Astrocyte of the spinal cord (primary cell): ENCODE measurements at regions not wholly inside any gene's neighbourhood (a gene's known extent, or its start where the extent isn't known, plus 50 kb on each side); places are given as distances from the start of the nearest gene placed in this dataset.

Experiments
- DNase-seq: peaks from one replicate; pipeline ENCODE4 v3.0.0; 2011; ENCODE audit warnings: low read depth, low spot score
- H3K4me3 ChIP-seq: 2 replicates; pipeline ENCODE4 v1.5.1; 2011; ENCODE audit warnings: low read depth, mild to moderate bottlenecking, low read length, moderate library complexity
- in situ Hi-C: cut with HindIII; loops from 2 replicates; pipeline ENCODE4 v1.10.0; 2017; ENCODE audit warnings: low sequenced_read_pairs
- TF ChIP-seq, protein P1 (sequence below): IDR thresholded peaks from 2 replicates; pipeline ENCODE4 v1.5.1; 2012; ENCODE audit warnings: low read depth, mild to moderate bottlenecking, low read length, inconsistent platforms

DNA sequence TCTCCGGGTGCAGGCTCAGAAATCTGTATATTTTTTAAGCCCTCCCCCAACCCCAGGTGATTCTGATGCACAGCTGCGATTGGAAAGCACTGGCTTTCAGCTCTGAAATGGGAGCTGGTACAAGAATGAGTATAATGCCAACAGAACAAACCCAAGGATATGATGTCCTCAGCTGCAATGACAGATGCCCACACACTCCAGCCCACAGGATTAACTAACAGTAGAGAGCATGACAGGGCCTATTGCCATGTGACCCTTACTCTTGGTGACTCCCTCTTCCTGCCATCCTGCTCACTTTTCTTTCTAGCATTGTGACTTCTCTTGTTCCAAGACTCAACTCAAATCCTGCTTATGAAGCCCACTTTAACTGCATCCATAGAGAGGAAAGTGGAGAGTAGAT is 174.5 kb downstream of the FGF18 start:
- in situ Hi-C loops = no loop called here
- TF ChIP-seq, protein P1, sequence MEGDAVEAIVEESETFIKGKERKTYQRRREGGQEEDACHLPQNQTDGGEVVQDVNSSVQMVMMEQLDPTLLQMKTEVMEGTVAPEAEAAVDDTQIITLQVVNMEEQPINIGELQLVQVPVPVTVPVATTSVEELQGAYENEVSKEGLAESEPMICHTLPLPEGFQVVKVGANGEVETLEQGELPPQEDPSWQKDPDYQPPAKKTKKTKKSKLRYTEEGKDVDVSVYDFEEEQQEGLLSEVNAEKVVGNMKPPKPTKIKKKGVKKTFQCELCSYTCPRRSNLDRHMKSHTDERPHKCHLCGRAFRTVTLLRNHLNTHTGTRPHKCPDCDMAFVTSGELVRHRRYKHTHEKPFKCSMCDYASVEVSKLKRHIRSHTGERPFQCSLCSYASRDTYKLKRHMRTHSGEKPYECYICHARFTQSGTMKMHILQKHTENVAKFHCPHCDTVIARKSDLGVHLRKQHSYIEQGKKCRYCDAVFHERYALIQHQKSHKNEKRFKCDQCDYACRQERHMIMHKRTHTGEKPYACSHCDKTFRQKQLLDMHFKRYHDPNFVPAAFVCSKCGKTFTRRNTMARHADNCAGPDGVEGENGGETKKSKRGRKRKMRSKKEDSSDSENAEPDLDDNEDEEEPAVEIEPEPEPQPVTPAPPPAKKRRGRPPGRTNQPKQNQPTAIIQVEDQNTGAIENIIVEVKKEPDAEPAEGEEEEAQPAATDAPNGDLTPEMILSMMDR = no peak
- no peak for DNase-seq
- H3K4me3 ChIP-seq = no peak overlapping the region

DNA sequence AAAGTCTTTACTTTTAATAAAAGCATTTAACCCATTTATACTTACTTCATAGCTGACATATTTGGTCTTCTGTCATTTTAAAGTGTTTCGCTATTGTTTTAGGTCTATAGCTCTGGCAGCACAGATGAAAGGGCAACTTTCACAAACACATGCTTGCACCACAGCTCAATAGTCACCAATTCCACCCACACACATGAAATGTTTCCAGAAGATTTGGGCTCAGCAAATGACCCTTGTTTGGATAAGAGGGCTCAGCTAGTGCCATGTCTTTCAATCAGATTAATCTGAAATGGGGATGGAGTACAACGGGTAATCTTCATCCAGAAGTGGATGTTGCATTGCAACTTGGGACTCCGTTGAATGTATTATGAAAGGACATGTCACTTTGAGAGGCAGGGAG is 176.0 kb downstream of the FGF18 start:
- TF ChIP-seq, protein P1 = no peak
- in situ Hi-C loops = no loop called here
- DNase-seq = no peak
- H3K4me3 ChIP-seq = no peak overlapping the region

GRCh38 chr5:171595801-171596231 is 176.4 kb downstream of the FGF18 start:
- H3K4me3 ChIP-seq = no peak overlapping the region
- TF ChIP-seq, protein P1 = no peak
- peak; percentile 71 for DNase-seq
- in situ Hi-C loops = no loop called here

DNA sequence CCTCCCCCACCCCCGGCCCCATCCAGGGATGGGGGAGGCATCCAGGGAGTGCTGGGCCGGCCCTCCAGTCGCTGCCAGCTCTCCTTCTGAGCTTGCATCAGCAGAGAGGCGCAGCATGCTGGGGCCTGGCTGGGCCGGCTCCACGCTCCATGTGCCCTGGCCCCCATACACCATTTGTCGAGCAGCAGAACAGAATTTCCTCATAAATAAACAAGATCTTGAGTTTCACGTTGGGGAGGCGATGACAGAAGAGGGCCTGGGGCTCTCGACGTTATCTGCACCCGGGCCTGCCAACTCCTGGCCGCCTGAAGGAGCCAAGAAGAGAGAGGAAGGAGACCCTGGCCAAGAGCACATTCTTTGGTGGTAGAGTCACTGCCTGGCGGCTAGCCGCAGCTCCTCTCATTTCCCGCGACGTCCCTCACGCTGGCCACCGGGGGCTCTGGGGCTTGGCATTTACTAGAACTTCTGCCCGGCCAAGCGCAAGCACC is 177.0 kb downstream of the FGF18 start:
- TF ChIP-seq, protein P1 = no peak
- in situ Hi-C loops = no loop called here
- DNase-seq = peak; percentile 80
- no peak overlapping the region for H3K4me3 ChIP-seq

DNA sequence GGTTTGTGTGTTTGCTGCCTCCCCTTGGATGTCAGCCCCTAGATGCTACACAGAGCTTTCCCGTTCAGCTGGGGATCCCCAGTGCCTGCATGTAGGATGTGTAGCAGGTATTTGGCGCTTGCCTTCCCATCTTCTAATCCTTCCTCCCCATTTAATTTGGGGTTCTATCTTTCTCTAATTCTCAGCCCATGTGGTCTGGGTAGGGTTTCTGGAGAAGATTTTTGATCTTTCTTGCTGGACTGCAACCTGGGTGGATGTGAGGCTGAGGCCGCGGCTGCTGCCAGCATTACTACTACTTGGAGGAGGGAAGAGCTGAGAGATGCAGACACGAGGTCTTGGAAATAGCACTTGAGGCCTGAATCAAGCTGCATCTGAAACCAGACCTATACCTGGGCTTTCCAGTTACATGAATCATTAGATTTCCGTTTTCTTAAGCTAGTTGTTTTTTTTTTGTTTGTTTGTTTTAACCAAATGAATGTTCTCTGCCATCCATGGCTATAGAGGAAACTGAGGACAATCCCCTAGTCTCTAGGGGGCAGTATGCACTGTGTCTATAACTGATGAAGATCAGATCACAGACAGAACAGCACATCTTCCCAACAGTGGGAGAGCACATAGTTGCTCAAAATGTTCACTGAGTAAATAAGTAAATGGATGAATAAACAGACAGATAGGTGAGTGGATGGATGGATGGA is 178.6 kb downstream of the FGF18 start:
- DNase-seq = no peak
- TF ChIP-seq, protein P1 = no peak
- in situ Hi-C loops = no loop called here
- no peak overlapping the region for H3K4me3 ChIP-seq

DNA sequence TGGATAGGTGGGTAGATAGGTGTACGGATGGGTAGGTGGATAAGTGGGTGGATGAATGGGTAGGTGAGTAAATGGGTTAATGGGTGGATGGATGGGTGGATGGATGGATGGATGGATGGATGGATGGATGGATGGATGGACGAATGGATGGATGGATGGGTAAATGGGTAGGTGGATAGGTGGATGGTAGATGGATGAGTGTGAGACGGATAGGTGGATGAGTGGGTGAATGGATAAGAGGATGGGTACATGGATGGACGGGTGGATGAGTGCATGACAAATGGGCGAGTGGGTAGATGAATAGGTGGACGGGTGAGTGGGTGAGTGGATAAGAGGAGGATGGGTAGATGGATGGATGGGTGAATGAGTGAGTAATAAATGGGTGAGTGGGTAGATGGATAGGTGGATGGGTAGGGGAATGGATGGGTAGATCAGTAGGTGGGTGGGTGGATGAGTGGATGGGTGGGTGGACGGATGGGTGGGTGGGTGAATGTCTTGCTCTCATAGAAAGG is 179.2 kb downstream of the FGF18 start:
- no peak for DNase-seq
- TF ChIP-seq, protein P1 = no peak
- H3K4me3 ChIP-seq = no peak overlapping the region
- in situ Hi-C loops = no loop called here
